SK-N-SH treated with all-trans-retinoic acid at 6 μM for 48 hours (cell line): ENCODE measurements at regions not wholly inside any gene's neighbourhood (a gene's known extent, or its start where the extent isn't known, plus 50 kb on each side); places are given as distances from the start of the nearest gene placed in this dataset.

Experiments used
- ARNTL ChIP-seq: fragments of 450-650 bp; formaldehyde crosslinking; IDR thresholded peaks from 2 replicates; pipeline ENCODE4 v1.5.0; 2020; ENCODE audit warnings: low read depth, mild to moderate bottlenecking, moderate library complexity, borderline replicate concordance
- BACH2 ChIP-seq: fragments of 250-450 bp; sonication (Bioruptor Pico); IDR thresholded peaks from 2 replicates; pipeline ENCODE4 v1.9.0; 2021; ENCODE audit warnings: mild to moderate bottlenecking, borderline replicate concordance
- SNAI2 ChIP-seq: fragments of 250-450 bp; sonication (Bioruptor Pico); IDR thresholded peaks from 2 replicates; pipeline ENCODE4 v1.5.0; 2020; ENCODE audit warnings: mild to moderate bottlenecking, moderate library complexity

DNA sequence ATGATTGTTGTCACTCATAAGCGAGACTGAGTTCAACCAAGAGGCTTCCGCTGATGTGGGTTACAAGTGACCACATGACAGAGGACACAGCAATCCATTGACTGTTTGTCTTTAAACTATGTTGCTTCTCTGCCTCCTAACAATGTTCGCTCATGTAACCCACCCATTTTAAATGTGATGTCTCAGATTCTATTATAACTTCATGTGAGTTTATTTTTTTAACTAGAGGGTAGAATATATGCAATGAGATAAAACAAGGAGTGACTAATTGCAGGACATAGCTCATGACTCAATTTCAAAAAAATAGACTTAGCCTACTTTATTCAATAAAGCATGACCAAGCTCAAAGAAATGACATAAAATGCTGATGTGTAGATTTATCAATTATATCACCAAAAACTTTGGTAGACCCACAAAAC is 119.2 kb upstream of the SASH1 start:
- no peak for TF ChIP-seq BACH2 (CRISPR knock-in tag)
- TF ChIP-seq ARNTL (CRISPR knock-in tag): no peak
- TF ChIP-seq SNAI2 (CRISPR knock-in tag): no peak
